GM21526 (cell line): ENCODE measurements at regions not wholly inside any gene's neighbourhood (a gene's known extent, or its start where the extent isn't known, plus 50 kb on each side); places are given as distances from the start of the nearest gene placed in this dataset.

Experiments
- ATAC-seq: cut with Tn5 transposase; IDR thresholded peaks from one replicate; pipeline ENCODE4 v1.9.1; 2021; ENCODE audit warnings: moderate library complexity; ENCODE audit not compliant: unreplicated experiment, low FRiP score

- no peak for ATAC-seq
These were observed 785.5 kb upstream of the HS6ST1 start for GRCh38 chr2:129103936-129104878.

DNA sequence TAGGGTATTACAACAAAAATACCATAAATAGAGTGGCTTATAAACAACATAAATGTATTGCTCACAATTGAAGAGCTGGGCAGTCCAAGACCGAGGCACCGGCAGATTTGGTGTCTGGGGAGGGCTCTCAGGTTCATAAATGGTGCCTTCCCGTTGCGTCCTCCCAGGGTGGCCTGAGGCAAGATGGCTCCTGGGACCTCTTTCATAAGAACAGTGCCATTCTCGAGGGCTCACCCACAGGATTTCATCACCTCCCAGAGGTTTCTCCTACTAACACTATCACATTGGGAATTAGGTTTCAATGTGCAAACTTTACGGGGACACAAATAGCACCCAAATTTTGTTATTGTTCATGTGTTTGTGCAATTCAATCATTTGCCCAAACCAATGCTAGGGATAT, 793.5 kb upstream of the HS6ST1 start:
- ATAC-seq: no peak

DNA sequence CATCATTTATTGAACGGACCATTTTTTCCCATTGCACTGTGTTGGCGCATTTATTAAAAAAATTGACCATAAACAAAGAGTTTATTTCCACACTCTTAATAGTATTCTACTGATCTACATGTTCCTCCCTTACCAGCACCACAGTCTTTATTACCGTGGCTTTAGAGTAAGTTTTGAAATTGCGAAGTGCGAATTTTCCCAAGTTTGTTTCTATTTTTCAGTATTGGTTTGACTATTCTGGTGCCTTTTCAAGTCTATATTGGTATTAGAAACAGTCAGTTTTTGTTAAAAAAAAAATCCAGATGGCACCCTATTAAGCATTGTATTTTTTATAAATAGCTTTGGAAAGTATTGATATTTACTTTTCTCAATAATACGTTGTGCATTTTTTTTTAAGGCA, 795.1 kb upstream of the HS6ST1 start:
- no peak for ATAC-seq

DNA sequence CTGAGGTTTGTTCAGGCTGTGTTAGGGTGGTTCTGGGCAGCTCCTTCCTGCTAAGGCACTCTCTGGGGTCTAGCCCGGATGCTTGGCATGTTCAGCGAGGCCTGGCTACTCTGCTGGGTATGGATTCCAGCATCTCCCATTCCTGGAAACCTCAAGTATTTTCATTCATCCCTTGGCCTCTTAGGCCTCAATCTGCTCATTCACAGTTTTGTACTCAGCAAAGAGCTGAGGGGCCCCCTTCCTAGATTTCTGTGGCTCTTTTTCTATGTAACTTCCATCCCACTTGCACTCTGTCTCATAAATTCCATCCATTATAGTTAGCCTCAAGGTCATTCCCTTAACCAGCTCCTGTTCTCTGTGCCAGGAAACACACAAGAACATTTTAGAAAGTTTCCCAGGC, 798.8 kb upstream of the HS6ST1 start:
- no peak for ATAC-seq

- no peak for ATAC-seq
These were observed 799.6 kb upstream of the HS6ST1 start for GRCh38 chr2:129118296-129118695.

DNA sequence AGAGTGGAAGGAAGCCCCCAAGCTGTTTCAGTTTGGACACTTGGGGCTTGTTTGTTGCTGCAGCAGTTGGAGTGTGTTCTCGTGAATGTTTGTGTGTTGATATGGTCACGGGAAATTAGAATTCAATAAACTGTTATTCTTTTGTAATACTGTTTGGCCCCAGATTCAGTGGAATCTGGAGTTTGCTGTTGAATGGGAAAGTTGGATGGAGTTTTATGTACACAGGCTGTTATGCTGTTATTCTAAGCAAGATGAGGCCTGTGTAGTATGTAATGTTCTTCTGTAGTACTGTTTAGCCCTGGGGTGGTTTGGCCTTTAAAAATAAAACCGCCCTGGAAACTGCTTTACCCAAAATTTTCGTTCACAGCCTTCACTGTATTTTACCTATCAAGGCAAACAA, 810.4 kb upstream of the HS6ST1 start:
- no peak for ATAC-seq

DNA sequence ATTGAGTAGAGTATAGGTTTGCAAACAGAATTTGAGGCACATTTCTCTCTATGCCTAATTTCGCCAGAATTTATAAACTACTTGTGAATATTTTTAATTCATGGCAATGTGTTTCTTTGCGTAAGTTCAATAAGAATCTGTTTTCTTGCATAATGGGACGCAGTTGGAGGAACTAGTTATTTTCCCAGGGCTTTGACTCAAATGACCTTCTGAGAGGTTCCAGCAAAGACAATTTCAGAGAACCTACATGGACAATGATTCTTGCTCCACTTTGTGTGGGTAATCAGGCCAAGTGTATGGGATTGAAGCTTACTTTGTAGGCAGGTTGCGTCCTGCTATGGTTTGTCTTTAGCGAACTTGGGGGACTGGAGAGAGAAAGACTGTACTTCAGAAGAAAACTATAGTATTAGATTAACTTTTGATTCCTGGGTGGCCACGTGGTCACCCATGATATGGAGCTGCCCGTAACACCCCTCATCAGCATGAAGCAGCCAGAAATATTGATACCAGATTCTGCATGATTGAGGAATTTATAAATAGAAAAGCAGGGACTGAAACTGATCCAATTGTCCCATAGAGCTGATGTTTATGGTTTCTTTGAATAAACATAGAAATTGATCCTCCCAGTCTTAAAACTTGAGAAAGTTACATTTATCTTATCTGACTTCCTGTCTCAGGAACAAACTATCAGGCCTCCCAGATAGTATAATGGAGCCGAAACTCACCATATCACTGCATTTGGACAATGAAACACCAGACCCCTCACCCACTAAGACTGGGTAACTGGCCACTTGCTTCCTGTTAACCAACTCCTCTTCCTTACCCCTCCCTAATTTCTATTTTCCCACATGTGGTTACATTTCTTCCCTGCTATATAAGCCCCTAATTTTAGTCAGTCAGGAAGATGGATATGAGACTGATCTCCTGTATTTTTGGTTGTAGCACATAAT, 815.3 kb upstream of the HS6ST1 start:
- no peak for ATAC-seq

- ATAC-seq: no peak
These were observed 816.3 kb upstream of the HS6ST1 start for GRCh38 chr2:129135017-129135416.

- ATAC-seq: no peak
These were observed 820.7 kb upstream of the HS6ST1 start for GRCh38 chr2:129139380-129139779.

- ATAC-seq: no peak
These were observed 823.8 kb upstream of the HS6ST1 start for GRCh38 chr2:129142465-129142864.

- ATAC-seq: no peak
These were observed 825.6 kb upstream of the HS6ST1 start for GRCh38 chr2:129144082-129144791.

- no peak for ATAC-seq
These were observed 827.0 kb upstream of the RAB6C start for GRCh38 chr2:129152514-129152913.

DNA sequence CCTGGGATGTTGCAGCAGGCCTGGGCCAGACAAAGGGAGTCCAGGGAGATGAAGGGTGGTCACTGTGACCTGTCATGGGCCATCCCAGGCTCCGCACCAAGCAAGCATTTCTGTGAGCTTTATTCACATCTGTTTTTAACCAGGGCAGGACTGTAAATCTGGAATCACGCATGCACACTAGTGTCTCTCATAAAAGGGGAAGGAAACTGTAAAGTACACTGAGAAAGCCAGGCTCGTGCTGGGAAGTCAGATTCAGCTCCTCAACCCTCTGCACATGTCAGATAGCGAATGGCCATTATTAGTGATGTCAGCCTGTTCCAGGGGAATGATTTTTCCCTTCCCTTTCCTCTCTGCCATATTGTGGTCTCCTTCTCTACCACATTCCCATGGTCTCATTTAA, 818.6 kb upstream of the RAB6C start:
- ATAC-seq: no peak

- no peak for ATAC-seq
These were observed 815.1 kb upstream of the RAB6C start for GRCh38 chr2:129164220-129164949.

GRCh38 chr2:129165006-129165405, 814.5 kb upstream of the RAB6C start:
- no peak for ATAC-seq

GRCh38 chr2:129167456-129167855, 812.0 kb upstream of the RAB6C start:
- ATAC-seq: no peak

DNA sequence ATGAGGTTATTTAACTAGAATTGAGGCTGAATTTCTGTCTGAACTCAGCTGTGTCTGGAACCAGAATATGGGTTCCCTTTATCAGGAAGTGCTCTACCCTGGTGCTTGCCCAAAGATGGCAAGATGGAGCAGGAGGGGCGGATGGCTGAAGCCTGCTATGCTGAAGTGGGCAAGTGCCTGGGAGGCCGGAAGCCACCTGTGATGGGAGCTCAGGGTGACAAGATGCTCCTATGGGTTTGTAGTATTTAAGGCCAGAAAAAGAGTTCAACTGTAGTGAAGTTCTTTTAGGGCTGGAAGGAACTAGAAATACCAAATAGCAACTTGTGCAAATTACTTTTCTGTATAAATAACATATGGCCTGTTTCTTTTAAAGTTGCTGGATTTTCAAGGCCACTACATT, 808.9 kb upstream of the RAB6C start:
- ATAC-seq: no peak

DNA sequence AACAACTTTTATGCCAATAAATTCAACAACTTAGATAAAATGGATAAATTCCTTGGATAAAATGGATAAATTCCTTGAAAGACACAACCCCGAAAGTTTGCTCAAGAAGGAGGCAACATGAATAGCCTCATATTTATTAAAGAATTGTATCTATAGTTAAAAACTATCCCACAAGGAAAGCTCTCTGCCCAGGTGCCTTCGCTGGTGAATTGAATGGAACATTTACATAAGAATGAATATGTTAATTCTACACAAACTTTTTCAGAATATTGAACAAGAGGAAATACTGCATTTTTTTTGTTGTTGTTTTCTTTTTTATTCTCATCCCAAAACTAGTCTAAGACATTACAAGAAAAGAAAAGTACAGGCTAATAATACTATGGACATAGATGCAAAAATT, 805.3 kb upstream of the RAB6C start:
- no peak for ATAC-seq

- ATAC-seq: no peak
These were observed 804.4 kb upstream of the RAB6C start for GRCh38 chr2:129175051-129175450.

- ATAC-seq: no peak
These were observed 803.1 kb upstream of the RAB6C start for GRCh38 chr2:129176375-129176774.
